Kidney (tissue), 13 donors: ENCODE measurements at regions not wholly inside any gene's neighbourhood (a gene's known extent, or its start where the extent isn't known, plus 50 kb on each side); places are given as distances from the start of the nearest gene placed in this dataset.

ENCODE experiments used
- DNase-seq, 5 donors: peaks; one replicate each; pipeline ENCODE4 v3.0.0-alpha.2; 2013 to 2020
- FAIRE-seq: peaks from 2 replicates; lab custom pipeline; 2012; peaks lifted over from hg19 to GRCh38; lab: Jason Lieb, UNC
- H3K27ac ChIP-seq, 2 donors: one replicate each; pipeline ENCODE4 v1.7.0; 2013; ENCODE audit warnings: low read depth in 2 of 2, low read length in 2 of 2, inconsistent platforms in 1 of 2
- H3K27me3 ChIP-seq: one replicate; pipeline ENCODE4 v1.7.1; 2013; ENCODE audit warnings: low read length, inconsistent platforms; ENCODE audit not compliant: control insufficient read depth, insufficient read depth
- H3K36me3 ChIP-seq, 3 donors: one replicate each; pipeline versions ENCODE4 v1.7.0 to v1.7.1; 2013; ENCODE audit warnings: low read length in 3 of 3, control low read depth in 1 of 3, inconsistent platforms in 1 of 3; ENCODE audit not compliant: insufficient read depth in 3 of 3, control insufficient read depth in 2 of 3
- H3K4me1 ChIP-seq, 3 donors: one replicate each; pipeline versions ENCODE4 v1.7.0 to v1.7.1; 2013; ENCODE audit warnings: low read length in 3 of 3, inconsistent platforms in 1 of 3, low read depth in 1 of 3; ENCODE audit not compliant: control insufficient read depth in 2 of 3, insufficient read depth in 2 of 3
- H3K4me3 ChIP-seq, 3 donors: one replicate each; pipeline versions ENCODE4 v1.7.0 to v1.8.1; 2013; ENCODE audit warnings: low read length in 3 of 3, control low read depth in 1 of 3, inconsistent platforms in 1 of 3
- H3K9ac ChIP-seq, 3 donors: one replicate each; pipeline versions ENCODE4 v1.7.0 to v1.7.1; 2013; ENCODE audit warnings: low read length in 3 of 3, control low read depth in 1 of 3, inconsistent platforms in 1 of 3
- H3K9me3 ChIP-seq, 3 donors: one replicate each; pipeline versions ENCODE4 v1.7.0 to v1.7.1; 2013; ENCODE audit warnings: low read length in 3 of 3, control low read depth in 1 of 3, inconsistent platforms in 1 of 3; ENCODE audit not compliant: control insufficient read depth in 2 of 3, insufficient read depth in 1 of 3
- CTCF ChIP-seq: IDR thresholded peaks from 3 replicates; pipeline ENCODE4 v1.5.1; 2012; ENCODE audit warnings: mild to moderate bottlenecking, moderate library complexity, borderline replicate concordance; ENCODE audit not compliant: insufficient read depth; ENCODE audit errors: extremely low read depth
- intact Hi-C: fragments of 100-400 bp; cut with DNase I; formaldehyde crosslinking; loops from one replicate; pipeline ENCODE4 v1.11.1; 2022
- donor health status: control.
- donor health status: control.
- donor health status: control.
- donor health status: control.
- donor health status: control.
- donor health status: DM: yes; HTN: yes; CAD: no.
- donor health status: Normal renal cell carcinoma (clear cell type).

- H3K27me3 ChIP-seq = no peaks in the 10 kb centered on the region
- FAIRE-seq = no peak
- H3K4me3 ChIP-seq = no peak overlapping the region
- no peaks in the 10 kb centered on the region for H3K36me3 ChIP-seq
- intact Hi-C loops = no loop called here
- H3K27ac ChIP-seq = no peak overlapping the region
- H3K9ac ChIP-seq = no peak overlapping the region
- no peak for TF ChIP-seq CTCF
- no peak for DNase-seq
- no peaks in the 10 kb centered on the region for H3K9me3 ChIP-seq
- H3K4me1 ChIP-seq = peaks cover 3 to 12% (median 9%) of the 10 kb centered on the region in 3 donors
Measured at GRCh38 chr13:50599927-50600326, 243.6 kb downstream of the DLEU7 start.

- no peak for FAIRE-seq
- no peak overlapping the region for H3K4me3 ChIP-seq
- H3K27ac ChIP-seq = no peak overlapping the region
- H3K9me3 ChIP-seq = no peaks in the 10 kb centered on the region
- no peak overlapping the region for H3K9ac ChIP-seq
- DNase-seq = peak in 2 of 5 donors; percentile 46 to 57
- no peaks in the 10 kb centered on the region for H3K36me3 ChIP-seq
- no peaks in the 10 kb centered on the region for H3K4me1 ChIP-seq
- H3K27me3 ChIP-seq = no peaks in the 10 kb centered on the region
- no peak for TF ChIP-seq CTCF
- intact Hi-C loops = no loop called here
Measured at GRCh38 chr13:50608370-50608769, 235.1 kb downstream of the DLEU7 start.

- TF ChIP-seq CTCF = no peak
- no peak for FAIRE-seq
- no peak for DNase-seq
- H3K27ac ChIP-seq = no peak overlapping the region
- H3K9ac ChIP-seq = no peak overlapping the region
- H3K4me1 ChIP-seq = no peaks in the 10 kb centered on the region
- no peaks in the 10 kb centered on the region for H3K9me3 ChIP-seq
- intact Hi-C loops = no loop called here
- no peaks in the 10 kb centered on the region for H3K36me3 ChIP-seq
- H3K27me3 ChIP-seq = no peaks in the 10 kb centered on the region
- no peak overlapping the region for H3K4me3 ChIP-seq
Measured at GRCh38 chr13:50609011-50609410, 234.5 kb downstream of the DLEU7 start.

- intact Hi-C loops = no loop called here
- no peak for FAIRE-seq
Measured at GRCh38 chr13:50610238-50610637, 233.3 kb downstream of the DLEU7 start.

More at GRCh38 chr13:50610238-50610637, 233.3 kb downstream of the DLEU7 start:
- no peak overlapping the region for H3K9ac ChIP-seq
- no peaks in the 10 kb centered on the region for H3K27me3 ChIP-seq
- no peak for TF ChIP-seq CTCF
- no peak for DNase-seq
- no peaks in the 10 kb centered on the region for H3K4me1 ChIP-seq
- no peaks in the 10 kb centered on the region for H3K36me3 ChIP-seq
- no peaks in the 10 kb centered on the region for H3K9me3 ChIP-seq
- H3K4me3 ChIP-seq = no peak overlapping the region
- no peak overlapping the region for H3K27ac ChIP-seq
